Naive B cell (primary cell): ENCODE measurements at regions not wholly inside any gene's neighbourhood (a gene's known extent, or its start where the extent isn't known, plus 50 kb on each side); places are given as distances from the start of the nearest gene placed in this dataset.

Experiments
- ATAC-seq, 2 donors: fragments of 150-1000 bp; cut with Tn5 transposase; 2 replicates each; pipeline ENCODE4 v1.10.0; 2021; ENCODE audit warnings: low read depth in 2 of 2, mild to moderate bottlenecking in 2 of 2, moderate library complexity in 2 of 2
- DNase-seq: peaks from one replicate; pipeline ENCODE4 v3.0.0; 2022
- H3K27ac Mint-ChIP-seq, 6 donors: one replicate each; pipeline ENCODE4 v1.8.0; 2020 to 2022; ENCODE audit warnings: mild to moderate bottlenecking in 6 of 6, mixed read lengths in 6 of 6, moderate library complexity in 5 of 6, inconsistent platforms in 2 of 6
- H3K27me3 Mint-ChIP-seq, 3 donors: one replicate each; pipeline ENCODE4 v1.8.0; 2021 to 2022; ENCODE audit warnings: mixed read lengths in 3 of 3, mild to moderate bottlenecking in 1 of 3
- H3K36me3 Mint-ChIP-seq, 2 donors: one replicate each; pipeline ENCODE4 v1.8.0; 2020 to 2022; ENCODE audit warnings: mixed read lengths in 2 of 2, inconsistent platforms in 1 of 2, mild to moderate bottlenecking in 1 of 2
- H3K4me1 Mint-ChIP-seq, 3 donors: one replicate each; pipeline ENCODE4 v1.8.0; 2020 to 2022; ENCODE audit warnings: mixed read lengths in 3 of 3, inconsistent platforms in 1 of 3, mild to moderate bottlenecking in 1 of 3, moderate library complexity in 1 of 3
- H3K4me3 Mint-ChIP-seq, 8 donors: one replicate each; pipeline ENCODE4 v1.8.0; 2020 to 2022; ENCODE audit warnings: mild to moderate bottlenecking in 8 of 8, mixed read lengths in 8 of 8, moderate library complexity in 8 of 8, inconsistent platforms in 2 of 8
- H3K9me3 Mint-ChIP-seq, 7 donors: one replicate each; pipeline ENCODE4 v1.8.0; 2020 to 2022; ENCODE audit warnings: mixed read lengths in 7 of 7, mild to moderate bottlenecking in 5 of 7, inconsistent platforms in 2 of 7, moderate library complexity in 1 of 7

DNA sequence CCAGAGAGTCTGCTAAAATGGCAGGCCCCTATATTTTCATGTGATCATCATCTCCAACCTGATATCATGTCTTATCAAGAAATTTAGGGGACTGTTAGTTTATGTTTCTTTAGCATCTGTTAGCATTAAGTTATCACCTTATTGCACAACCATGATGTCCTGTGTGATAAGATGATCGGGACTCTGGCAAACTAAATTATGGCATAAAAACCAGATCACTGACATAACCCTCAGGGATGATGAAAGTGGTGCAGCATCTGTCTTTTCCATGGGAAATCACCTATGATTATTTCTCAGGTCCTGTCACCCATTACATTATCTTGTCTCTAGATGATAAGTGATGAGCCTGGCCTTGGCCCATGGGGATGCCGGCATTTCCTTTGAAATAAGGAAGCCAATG, 458.6 kb upstream of the DCC start:
- no peak for ATAC-seq
- H3K4me1 Mint-ChIP-seq, result no peaks in the 10 kb centered on the region
- H3K9me3 Mint-ChIP-seq, result peaks cover 0 to 3% (median under 1%) of the 10 kb centered on the region in 7 donors

DNA sequence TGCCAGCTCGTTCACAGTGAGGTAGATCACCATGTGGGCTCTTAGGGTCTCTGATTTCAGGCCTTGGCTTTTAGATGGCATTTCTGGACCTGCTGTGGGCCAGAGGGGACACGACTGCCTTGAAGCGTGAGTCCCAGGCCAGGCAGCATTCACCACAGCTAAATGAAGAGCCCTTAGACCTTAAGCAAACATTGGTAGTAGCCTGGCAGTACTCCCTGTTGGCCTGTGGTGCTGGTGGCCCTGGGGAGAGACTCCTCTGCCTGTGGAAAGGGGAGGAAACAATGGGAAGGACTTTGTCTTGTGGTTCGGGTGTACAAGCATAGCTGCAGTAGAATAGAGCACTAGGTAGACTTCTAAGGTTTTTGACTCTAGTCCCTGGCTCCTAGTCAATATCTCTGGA, 456.0 kb upstream of the DCC start:
- DNase-seq, result no peak
- H3K36me3 Mint-ChIP-seq, result no peaks in the 10 kb centered on the region

More for the DNA sequence above, 458.6 kb upstream of the DCC start:
- Mint-ChIP-seq H3K27me3 (no peaks in the 10 kb centered on the region), H3K27ac (no peak overlapping the region), H3K4me3 (no peak overlapping the region), H3K36me3 (no peaks in the 10 kb centered on the region)
- no peak for DNase-seq

DNA sequence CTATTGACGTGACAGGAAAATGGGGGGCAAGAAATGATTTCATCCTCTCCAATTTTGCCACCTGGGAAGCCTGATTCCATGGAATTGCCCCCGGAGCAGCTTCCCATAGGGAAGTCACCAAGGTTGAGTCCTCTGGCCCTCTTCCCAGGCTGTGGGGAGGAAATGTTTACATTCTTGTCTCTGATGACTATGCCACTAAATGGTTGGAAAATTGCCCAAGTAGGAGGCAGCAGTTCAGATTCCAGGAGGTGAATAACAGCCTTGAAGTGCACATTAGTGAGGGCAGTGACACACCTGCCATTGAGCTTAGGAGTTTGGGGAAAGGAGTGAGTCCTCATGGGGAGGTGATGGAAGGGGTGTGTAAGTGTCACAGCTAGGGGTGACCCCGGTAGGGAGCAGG, 449.2 kb upstream of the DCC start:
- no peaks in the 10 kb centered on the region for H3K36me3 Mint-ChIP-seq
- no peak overlapping the region for H3K27ac Mint-ChIP-seq
- DNase-seq (no peak), ATAC-seq (no peak)
- H3K4me3 Mint-ChIP-seq, result no peak overlapping the region
- H3K9me3 Mint-ChIP-seq, result peaks cover 0 to 23% (median 2%) of the 10 kb centered on the region in 7 donors
- no peaks in the 10 kb centered on the region for H3K4me1 Mint-ChIP-seq
- no peaks in the 10 kb centered on the region for H3K27me3 Mint-ChIP-seq

More for the DNA sequence above, 456.0 kb upstream of the DCC start:
- Mint-ChIP-seq H3K4me1 (no peaks in the 10 kb centered on the region), H3K27me3 (no peaks in the 10 kb centered on the region), H3K9me3 (peaks cover 0 to 6% (median 0%) of the 10 kb centered on the region in 7 donors), H3K27ac (no peak overlapping the region), H3K4me3 (no peak overlapping the region)
- ATAC-seq, result no peak

DNA sequence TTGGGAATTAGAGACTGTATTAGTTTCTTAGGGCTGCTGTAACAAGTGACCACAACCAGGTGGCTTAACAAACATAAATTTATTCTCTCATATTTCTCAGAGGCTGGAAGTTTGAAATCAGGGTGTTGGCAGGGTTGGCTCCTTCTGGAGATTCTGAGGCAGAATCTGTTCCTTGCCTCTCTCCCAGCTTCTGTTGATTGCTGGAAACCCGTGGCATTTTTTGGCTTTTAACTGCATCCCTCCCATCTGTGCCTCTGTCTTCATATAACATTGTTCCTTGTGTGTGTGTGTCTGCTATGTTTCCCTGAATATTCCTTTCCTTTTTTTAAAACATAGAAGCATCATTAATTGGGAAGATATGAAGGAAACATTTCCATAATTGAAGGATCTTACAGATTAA, 448.1 kb upstream of the DCC start:
- Mint-ChIP-seq H3K4me3 (no peak overlapping the region), H3K27me3 (no peaks in the 10 kb centered on the region), H3K9me3 (peaks cover 0 to 23% (median 2%) of the 10 kb centered on the region in 7 donors), H3K36me3 (no peaks in the 10 kb centered on the region), H3K27ac (no peak overlapping the region), H3K4me1 (no peaks in the 10 kb centered on the region)
- ATAC-seq, result no peak
- DNase-seq, result no peak

DNA sequence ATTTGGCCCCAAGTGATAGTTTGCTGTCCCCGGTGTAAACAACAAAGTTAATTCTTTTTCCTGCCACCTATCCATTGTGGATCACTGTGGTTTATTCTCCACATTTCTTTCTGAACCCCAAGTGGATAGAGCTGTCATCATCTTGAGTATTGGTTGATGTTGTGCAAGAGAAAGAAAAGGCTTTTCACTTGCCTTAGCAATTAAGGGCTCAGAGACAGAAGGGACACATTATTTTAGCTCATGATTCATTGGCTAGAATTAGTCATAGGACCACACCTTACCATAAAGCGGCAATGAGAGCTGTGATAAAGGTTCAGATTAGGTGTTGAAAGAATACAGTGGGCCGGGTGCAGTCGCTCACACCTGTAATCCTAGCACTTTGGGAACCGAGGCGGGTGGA, 442.1 kb upstream of the DCC start:
- no peak overlapping the region for H3K4me3 Mint-ChIP-seq
- ATAC-seq (no peak), DNase-seq (no peak)
- H3K9me3 Mint-ChIP-seq, result peaks cover 0 to 19% (median 5%) of the 10 kb centered on the region in 7 donors
- H3K27me3 Mint-ChIP-seq, result no peaks in the 10 kb centered on the region
- no peak overlapping the region for H3K27ac Mint-ChIP-seq
- no peaks in the 10 kb centered on the region for H3K4me1 Mint-ChIP-seq
- H3K36me3 Mint-ChIP-seq, result no peaks in the 10 kb centered on the region

DNA sequence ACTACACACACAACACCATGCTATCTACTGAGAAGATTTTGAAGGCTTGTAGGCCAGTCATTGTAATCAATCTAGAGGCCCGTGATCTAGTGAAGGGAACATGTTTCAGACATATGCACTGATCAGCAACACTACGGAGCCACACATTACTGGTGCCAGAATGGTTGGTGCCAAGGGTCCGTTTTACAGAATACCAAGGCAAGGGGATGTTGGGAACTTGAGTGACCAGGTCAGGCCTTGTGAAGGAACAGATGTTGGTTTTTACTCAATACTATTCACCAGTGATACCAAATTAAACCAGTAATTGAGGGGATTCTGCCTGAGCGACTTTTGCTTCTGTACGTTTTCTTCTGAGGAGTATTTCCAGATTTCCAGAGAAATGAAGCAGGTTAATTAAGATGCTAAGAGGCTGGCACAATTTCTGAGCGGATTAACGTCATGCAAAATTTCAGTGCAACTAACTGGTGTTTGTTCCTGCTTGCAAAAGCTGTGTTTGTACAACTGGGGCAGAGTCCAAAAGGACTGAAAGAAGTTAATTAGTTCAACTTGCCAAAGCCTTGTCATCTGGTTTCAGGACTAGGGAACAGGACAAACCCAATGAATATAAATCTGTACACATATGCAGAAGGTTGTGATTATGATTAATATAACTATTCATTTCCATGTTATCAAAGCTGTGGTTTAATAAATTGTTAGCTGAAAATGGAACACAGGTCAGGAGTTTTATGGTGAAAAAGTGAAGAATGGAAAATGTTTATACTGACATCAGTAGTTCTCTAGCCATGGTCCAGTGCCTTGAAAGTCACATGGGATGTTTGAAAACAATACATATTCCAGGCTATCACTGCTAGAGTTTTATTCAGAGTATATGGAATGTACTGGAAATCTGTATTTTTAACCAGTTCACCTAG, 432.1 kb upstream of the DCC start:
- Mint-ChIP-seq H3K9me3 (peaks cover 0 to 3% (median 0%) of the 10 kb centered on the region in 7 donors), H3K36me3 (no peaks in the 10 kb centered on the region), H3K4me1 (no peaks in the 10 kb centered on the region), H3K4me3 (no peak overlapping the region), H3K27ac (no peak overlapping the region), H3K27me3 (no peaks in the 10 kb centered on the region)
- DNase-seq (no peak), ATAC-seq (no peak)

DNA sequence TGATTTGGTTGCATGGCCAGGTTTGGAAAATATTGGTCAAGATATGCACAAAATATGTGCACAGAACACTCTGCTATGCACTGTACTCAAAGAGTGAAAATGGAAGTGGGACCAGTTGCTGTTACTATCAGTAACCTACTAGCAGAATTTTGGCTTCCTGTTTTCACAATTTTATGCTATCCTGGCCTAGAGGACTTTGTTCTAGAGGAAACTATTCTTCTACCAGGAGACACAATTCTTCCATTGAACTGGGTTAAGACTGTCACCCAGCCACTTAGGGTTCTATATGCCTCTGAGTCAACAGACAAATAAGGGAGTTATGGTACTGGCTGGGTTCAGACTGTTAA, 431.4 kb upstream of the DCC start:
- ATAC-seq (no peak), DNase-seq (no peak)
- Mint-ChIP-seq H3K27ac (no peak overlapping the region), H3K4me3 (no peak overlapping the region), H3K9me3 (peaks cover 0 to 5% (median 0%) of the 10 kb centered on the region in 7 donors), H3K27me3 (no peaks in the 10 kb centered on the region), H3K4me1 (no peaks in the 10 kb centered on the region), H3K36me3 (no peaks in the 10 kb centered on the region)

DNA sequence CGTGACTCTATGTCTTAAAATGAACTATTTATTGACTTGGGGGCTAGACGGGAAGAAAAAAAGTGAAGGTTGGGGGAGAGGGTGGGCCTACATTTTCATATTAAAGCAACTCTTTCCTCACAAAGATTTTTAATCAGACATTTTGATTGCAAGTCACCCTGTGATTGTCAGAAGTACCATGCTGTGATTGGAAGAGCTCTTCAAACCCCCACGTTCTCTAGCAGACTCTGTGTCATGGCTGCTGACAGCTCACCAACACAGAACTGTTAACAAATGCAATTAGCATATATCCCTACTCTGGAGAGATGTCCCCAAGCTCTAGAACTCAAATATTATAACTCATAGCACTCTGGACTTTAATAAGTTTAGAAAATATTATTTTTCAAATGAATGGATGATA, 428.4 kb upstream of the DCC start:
- Mint-ChIP-seq H3K36me3 (no peaks in the 10 kb centered on the region), H3K9me3 (peaks cover 0 to 3% (median 0%) of the 10 kb centered on the region in 7 donors), H3K4me3 (no peak overlapping the region), H3K27ac (no peak overlapping the region), H3K27me3 (no peaks in the 10 kb centered on the region), H3K4me1 (no peaks in the 10 kb centered on the region)
- no peak for ATAC-seq
- no peak for DNase-seq

DNA sequence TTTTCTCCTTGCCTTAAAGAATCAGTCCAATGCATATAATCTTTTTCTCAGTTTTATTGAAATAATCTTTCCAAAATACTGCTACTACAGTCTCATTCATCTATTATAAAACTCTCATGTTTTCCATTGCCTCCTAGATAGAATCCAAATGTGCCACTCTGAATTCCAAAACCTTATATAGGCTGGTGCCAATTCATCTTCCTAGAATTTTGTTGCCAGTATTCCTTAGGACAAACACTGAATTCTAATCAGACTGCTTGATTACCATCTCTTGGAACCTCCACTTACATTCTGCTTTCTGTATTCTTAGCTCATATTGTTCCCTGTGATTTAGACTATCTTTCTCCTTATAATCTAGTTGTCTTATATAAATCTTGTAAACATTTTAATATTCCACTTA, 427.6 kb upstream of the DCC start:
- Mint-ChIP-seq H3K9me3 (peaks cover 0 to 3% (median 0%) of the 10 kb centered on the region in 7 donors), H3K4me1 (no peaks in the 10 kb centered on the region), H3K27me3 (no peaks in the 10 kb centered on the region), H3K4me3 (no peak overlapping the region), H3K27ac (no peak overlapping the region), H3K36me3 (no peaks in the 10 kb centered on the region)
- ATAC-seq (no peak), DNase-seq (no peak)

DNA sequence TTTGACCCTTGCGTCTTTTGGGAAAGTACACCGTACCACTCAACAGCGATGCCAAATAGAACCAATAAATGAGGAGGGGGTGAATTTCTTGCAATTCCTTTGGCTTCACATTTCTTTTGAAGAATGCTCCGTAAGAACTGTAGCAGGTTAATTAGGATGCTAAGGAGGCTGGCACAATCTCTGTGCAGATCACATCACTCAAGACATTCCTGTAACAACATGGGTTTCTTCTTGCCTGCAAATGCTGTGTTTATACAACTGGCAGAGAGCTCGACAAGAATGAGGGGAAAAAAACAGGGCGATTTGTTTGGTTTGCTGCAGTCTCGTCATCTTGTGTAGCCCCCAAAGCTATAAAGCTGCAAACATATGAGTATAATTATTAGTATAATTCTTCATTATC, 424.8 kb upstream of the DCC start:
- Mint-ChIP-seq H3K4me1 (no peaks in the 10 kb centered on the region), H3K27ac (no peak overlapping the region), H3K27me3 (no peaks in the 10 kb centered on the region), H3K9me3 (peaks cover 0 to 5% (median 2%) of the 10 kb centered on the region in 7 donors), H3K4me3 (no peak overlapping the region), H3K36me3 (no peaks in the 10 kb centered on the region)
- ATAC-seq, result no peak
- no peak for DNase-seq

DNA sequence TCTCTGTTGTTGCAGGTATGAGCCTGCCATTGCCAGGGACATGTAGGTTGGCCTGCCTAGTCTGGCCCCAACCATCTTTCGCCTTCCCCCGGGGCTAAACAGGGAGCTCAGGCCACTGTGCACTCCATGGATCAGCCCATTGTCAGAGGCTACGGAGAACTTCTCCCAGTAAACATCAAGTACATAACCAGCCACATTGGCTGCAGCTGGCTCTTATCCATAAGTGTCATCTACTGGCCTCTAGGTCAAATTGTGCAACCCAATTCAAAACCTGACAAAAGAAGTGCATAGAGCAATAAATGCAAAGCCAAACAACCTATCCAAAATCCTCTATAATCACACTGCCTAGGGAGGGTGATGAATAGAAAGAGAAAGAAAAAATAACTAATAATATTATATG, 418.1 kb upstream of the DCC start:
- Mint-ChIP-seq H3K36me3 (no peaks in the 10 kb centered on the region), H3K27me3 (no peaks in the 10 kb centered on the region), H3K27ac (no peak overlapping the region), H3K4me1 (no peaks in the 10 kb centered on the region), H3K9me3 (peaks cover 3 to 21% (median 13%) of the 10 kb centered on the region in 7 donors), H3K4me3 (no peak overlapping the region)
- no peak for ATAC-seq
- no peak for DNase-seq

DNA sequence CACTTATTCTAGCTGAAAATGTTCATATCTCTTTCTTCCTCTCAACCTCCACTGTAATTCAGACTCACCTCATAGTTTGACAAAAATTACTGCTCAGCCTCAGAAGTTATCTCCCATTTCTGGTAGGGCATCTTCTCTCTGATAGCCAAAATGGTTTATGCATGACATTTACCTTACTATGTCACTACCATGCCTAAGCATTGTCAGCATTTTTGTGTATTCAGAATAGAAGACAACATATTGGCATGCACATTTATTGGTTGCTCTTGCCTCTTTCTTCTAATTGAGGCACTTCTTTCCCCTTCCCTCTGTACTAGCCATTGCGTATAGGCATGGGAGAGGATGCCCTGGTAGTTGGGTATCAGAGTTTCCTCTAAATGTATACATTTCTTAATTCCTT, 406.1 kb upstream of the DCC start:
- Mint-ChIP-seq H3K9me3 (peaks cover 10 to 28% (median 12%) of the 10 kb centered on the region in 7 donors), H3K4me3 (no peak overlapping the region), H3K4me1 (no peaks in the 10 kb centered on the region), H3K36me3 (peaks cover 0 to 8% of the 10 kb centered on the region in 2 donors), H3K27ac (no peak overlapping the region), H3K27me3 (no peaks in the 10 kb centered on the region)
- ATAC-seq (no peak), DNase-seq (no peak)

DNA sequence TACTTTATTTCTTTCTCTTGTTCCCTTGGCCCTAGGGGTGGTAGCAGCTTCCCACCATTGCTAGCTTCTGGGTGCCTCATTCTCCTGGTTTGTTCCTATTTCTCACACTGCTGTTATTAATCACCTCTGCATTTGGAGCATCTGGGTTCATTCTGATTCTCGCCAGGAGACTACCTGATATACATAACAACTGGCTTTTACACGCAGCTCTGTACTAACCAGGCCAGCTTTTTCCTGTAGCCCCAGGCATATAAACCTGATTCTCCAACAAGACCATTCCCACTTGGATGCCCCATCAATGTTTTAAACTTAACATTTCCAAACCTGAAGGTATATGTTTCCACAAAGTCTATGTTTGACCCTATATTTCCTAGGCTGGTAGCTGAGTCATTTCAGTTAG, 403.9 kb upstream of the DCC start:
- H3K4me3 Mint-ChIP-seq, result no peak overlapping the region

DNA sequence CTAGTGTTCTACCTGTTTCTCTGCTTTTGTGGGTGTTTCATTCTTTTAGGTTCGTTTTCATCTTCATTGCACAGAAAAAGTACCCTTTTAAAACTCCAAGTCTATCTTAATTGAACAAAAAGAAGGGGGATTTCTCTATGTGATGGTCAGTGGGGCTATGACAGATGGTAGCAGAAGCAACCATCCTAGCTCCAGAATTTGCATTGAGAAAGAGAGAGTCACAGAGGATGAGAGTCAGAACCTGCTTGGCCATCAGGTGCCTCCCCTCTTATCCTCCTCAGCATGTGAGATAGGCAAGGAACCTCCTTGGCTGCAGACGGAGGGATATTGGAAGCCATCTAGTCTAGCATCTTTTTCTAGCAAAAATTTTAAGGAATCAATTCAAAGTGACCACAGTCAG, 398.0 kb upstream of the DCC start:
- H3K4me3 Mint-ChIP-seq, result no peak overlapping the region
- ATAC-seq (no peak), DNase-seq (no peak)
- no peaks in the 10 kb centered on the region for H3K4me1 Mint-ChIP-seq
- H3K9me3 Mint-ChIP-seq, result peaks cover 0 to 6% (median 0%) of the 10 kb centered on the region in 7 donors
- no peaks in the 10 kb centered on the region for H3K27me3 Mint-ChIP-seq
- no peaks in the 10 kb centered on the region for H3K36me3 Mint-ChIP-seq
- no peak overlapping the region for H3K27ac Mint-ChIP-seq

More for the DNA sequence above, 403.9 kb upstream of the DCC start:
- no peak for DNase-seq
- no peaks in the 10 kb centered on the region for H3K4me1 Mint-ChIP-seq
- no peaks in the 10 kb centered on the region for H3K27me3 Mint-ChIP-seq
- no peak for ATAC-seq
- peaks cover 0 to 8% (median 2%) of the 10 kb centered on the region in 7 donors for H3K9me3 Mint-ChIP-seq
- no peak overlapping the region for H3K27ac Mint-ChIP-seq
- H3K36me3 Mint-ChIP-seq, result no peaks in the 10 kb centered on the region
